ENCODE measurements at regions not wholly inside any gene's neighbourhood (a gene's known extent, or its start where the extent isn't known, plus 50 kb on each side); places are given as distances from the start of the nearest gene placed in this dataset.

GRCh38 chr7:28243861-28244260, 63.3 kb upstream of the JAZF1 start:
- TF ChIP-seq CTCF (conservative IDR thresholded peaks at IDR 0.05; ENCODE audit: low read depth in 2 of 2) (no peak), REST (IDR thresholded peaks at IDR 0.05; ENCODE audit: unreplicated experiment) (no peak)

Measured in GM23338 (cell line).